ENCODE measurements at regions not wholly inside any gene's neighbourhood (a gene's known extent, or its start where the extent isn't known, plus 50 kb on each side); places are given as distances from the start of the nearest gene placed in this dataset.

DNA sequence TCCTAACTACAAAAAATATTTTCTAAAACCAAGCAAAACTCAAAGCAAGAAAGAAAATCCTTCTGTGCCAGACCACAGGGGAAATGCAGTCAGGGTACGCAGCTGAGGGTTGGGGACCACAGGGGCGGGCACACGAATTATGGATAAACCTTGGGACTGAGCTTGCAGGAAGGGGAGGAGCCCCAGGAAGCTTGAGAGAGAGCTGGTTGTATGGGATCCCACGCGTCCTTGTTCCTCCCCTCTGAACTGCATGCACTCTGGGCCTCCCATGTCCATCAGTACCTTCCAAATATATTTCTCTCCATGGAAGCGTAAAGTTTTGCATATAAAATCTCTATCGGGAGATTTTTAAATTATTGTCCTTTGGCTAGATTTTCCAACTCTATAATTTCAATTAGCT, 673.4 kb downstream of the TBC1D22A start:
- H3K4me1 Mint-ChIP-seq: no peaks in the 10 kb centered on the region
- H4K20me1 ChIP-seq (replicated peaks; ENCODE audit: insufficient read depth): no peaks in the 10 kb centered on the region
- H3K36me3 Mint-ChIP-seq (ENCODE audit: low read depth): peaks cover 43% of the 10 kb centered on the region
- no peak overlapping the region for H3K4me3 ChIP-seq
- no peaks in the 10 kb centered on the region for H3K4me1 ChIP-seq (ENCODE audit: insufficient read depth)
- DNase-seq (ENCODE audit: low spot score): no peak
- H3K9me2 ChIP-seq (ENCODE audit: insufficient read depth): no peaks in the 10 kb centered on the region
- no peaks in the 10 kb centered on the region for H3F3A ChIP-seq (replicated peaks; ENCODE audit: low read depth)
- no peak overlapping the region for H3K27ac Mint-ChIP-seq
- H3K9me3 Mint-ChIP-seq: peaks cover 94% of the 10 kb centered on the region
- H2AFZ ChIP-seq: no peak overlapping the region
- H3K27me3 Mint-ChIP-seq (ENCODE audit: insufficient read depth, low read depth, poor library complexity): peaks cover 5% of the 10 kb centered on the region
- no peak for ATAC-seq
- H3K27ac ChIP-seq (ENCODE audit: low read depth): no peak overlapping the region
- no peak overlapping the region for H3K4me3 Mint-ChIP-seq
- no peaks in the 10 kb centered on the region for H3K27me3 ChIP-seq (ENCODE audit: insufficient read depth)
- no peaks in the 10 kb centered on the region for H3K79me2 ChIP-seq (replicated peaks; ENCODE audit: insufficient read depth)
- TF ChIP-seq, protein P1, sequence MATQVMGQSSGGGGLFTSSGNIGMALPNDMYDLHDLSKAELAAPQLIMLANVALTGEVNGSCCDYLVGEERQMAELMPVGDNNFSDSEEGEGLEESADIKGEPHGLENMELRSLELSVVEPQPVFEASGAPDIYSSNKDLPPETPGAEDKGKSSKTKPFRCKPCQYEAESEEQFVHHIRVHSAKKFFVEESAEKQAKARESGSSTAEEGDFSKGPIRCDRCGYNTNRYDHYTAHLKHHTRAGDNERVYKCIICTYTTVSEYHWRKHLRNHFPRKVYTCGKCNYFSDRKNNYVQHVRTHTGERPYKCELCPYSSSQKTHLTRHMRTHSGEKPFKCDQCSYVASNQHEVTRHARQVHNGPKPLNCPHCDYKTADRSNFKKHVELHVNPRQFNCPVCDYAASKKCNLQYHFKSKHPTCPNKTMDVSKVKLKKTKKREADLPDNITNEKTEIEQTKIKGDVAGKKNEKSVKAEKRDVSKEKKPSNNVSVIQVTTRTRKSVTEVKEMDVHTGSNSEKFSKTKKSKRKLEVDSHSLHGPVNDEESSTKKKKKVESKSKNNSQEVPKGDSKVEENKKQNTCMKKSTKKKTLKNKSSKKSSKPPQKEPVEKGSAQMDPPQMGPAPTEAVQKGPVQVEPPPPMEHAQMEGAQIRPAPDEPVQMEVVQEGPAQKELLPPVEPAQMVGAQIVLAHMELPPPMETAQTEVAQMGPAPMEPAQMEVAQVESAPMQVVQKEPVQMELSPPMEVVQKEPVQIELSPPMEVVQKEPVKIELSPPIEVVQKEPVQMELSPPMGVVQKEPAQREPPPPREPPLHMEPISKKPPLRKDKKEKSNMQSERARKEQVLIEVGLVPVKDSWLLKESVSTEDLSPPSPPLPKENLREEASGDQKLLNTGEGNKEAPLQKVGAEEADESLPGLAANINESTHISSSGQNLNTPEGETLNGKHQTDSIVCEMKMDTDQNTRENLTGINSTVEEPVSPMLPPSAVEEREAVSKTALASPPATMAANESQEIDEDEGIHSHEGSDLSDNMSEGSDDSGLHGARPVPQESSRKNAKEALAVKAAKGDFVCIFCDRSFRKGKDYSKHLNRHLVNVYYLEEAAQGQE (IDR thresholded peaks at IDR 0.05; ENCODE audit: unreplicated experiment): no peak
- TF ChIP-seq, protein P2, sequence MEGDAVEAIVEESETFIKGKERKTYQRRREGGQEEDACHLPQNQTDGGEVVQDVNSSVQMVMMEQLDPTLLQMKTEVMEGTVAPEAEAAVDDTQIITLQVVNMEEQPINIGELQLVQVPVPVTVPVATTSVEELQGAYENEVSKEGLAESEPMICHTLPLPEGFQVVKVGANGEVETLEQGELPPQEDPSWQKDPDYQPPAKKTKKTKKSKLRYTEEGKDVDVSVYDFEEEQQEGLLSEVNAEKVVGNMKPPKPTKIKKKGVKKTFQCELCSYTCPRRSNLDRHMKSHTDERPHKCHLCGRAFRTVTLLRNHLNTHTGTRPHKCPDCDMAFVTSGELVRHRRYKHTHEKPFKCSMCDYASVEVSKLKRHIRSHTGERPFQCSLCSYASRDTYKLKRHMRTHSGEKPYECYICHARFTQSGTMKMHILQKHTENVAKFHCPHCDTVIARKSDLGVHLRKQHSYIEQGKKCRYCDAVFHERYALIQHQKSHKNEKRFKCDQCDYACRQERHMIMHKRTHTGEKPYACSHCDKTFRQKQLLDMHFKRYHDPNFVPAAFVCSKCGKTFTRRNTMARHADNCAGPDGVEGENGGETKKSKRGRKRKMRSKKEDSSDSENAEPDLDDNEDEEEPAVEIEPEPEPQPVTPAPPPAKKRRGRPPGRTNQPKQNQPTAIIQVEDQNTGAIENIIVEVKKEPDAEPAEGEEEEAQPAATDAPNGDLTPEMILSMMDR (conservative IDR thresholded peaks at IDR 0.05; ENCODE audit: low read depth in 2 of 2): no peak
- no peak for TF ChIP-seq STAT1 (IDR thresholded peaks at IDR 0.05; ENCODE audit: unreplicated experiment)
- TF ChIP-seq JUNB (IDR thresholded peaks at IDR 0.05; ENCODE audit: unreplicated experiment): no peak
- no peak for TF ChIP-seq POLR2AphosphoS5 (IDR thresholded peaks at IDR 0.05; ENCODE audit: low read depth)
- no peak for TF ChIP-seq CREB1 (CRISPR knock-in tag; IDR thresholded peaks at IDR 0.05; ENCODE audit: low read depth)
- TF ChIP-seq ZNF331 (CRISPR knock-in tag; IDR thresholded peaks at IDR 0.05; ENCODE audit: low read depth): no peak
- TF ChIP-seq, protein P3, sequence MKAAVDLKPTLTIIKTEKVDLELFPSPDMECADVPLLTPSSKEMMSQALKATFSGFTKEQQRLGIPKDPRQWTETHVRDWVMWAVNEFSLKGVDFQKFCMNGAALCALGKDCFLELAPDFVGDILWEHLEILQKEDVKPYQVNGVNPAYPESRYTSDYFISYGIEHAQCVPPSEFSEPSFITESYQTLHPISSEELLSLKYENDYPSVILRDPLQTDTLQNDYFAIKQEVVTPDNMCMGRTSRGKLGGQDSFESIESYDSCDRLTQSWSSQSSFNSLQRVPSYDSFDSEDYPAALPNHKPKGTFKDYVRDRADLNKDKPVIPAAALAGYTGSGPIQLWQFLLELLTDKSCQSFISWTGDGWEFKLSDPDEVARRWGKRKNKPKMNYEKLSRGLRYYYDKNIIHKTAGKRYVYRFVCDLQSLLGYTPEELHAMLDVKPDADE (IDR thresholded peaks at IDR 0.05): no peak
- TF ChIP-seq, protein P4, sequence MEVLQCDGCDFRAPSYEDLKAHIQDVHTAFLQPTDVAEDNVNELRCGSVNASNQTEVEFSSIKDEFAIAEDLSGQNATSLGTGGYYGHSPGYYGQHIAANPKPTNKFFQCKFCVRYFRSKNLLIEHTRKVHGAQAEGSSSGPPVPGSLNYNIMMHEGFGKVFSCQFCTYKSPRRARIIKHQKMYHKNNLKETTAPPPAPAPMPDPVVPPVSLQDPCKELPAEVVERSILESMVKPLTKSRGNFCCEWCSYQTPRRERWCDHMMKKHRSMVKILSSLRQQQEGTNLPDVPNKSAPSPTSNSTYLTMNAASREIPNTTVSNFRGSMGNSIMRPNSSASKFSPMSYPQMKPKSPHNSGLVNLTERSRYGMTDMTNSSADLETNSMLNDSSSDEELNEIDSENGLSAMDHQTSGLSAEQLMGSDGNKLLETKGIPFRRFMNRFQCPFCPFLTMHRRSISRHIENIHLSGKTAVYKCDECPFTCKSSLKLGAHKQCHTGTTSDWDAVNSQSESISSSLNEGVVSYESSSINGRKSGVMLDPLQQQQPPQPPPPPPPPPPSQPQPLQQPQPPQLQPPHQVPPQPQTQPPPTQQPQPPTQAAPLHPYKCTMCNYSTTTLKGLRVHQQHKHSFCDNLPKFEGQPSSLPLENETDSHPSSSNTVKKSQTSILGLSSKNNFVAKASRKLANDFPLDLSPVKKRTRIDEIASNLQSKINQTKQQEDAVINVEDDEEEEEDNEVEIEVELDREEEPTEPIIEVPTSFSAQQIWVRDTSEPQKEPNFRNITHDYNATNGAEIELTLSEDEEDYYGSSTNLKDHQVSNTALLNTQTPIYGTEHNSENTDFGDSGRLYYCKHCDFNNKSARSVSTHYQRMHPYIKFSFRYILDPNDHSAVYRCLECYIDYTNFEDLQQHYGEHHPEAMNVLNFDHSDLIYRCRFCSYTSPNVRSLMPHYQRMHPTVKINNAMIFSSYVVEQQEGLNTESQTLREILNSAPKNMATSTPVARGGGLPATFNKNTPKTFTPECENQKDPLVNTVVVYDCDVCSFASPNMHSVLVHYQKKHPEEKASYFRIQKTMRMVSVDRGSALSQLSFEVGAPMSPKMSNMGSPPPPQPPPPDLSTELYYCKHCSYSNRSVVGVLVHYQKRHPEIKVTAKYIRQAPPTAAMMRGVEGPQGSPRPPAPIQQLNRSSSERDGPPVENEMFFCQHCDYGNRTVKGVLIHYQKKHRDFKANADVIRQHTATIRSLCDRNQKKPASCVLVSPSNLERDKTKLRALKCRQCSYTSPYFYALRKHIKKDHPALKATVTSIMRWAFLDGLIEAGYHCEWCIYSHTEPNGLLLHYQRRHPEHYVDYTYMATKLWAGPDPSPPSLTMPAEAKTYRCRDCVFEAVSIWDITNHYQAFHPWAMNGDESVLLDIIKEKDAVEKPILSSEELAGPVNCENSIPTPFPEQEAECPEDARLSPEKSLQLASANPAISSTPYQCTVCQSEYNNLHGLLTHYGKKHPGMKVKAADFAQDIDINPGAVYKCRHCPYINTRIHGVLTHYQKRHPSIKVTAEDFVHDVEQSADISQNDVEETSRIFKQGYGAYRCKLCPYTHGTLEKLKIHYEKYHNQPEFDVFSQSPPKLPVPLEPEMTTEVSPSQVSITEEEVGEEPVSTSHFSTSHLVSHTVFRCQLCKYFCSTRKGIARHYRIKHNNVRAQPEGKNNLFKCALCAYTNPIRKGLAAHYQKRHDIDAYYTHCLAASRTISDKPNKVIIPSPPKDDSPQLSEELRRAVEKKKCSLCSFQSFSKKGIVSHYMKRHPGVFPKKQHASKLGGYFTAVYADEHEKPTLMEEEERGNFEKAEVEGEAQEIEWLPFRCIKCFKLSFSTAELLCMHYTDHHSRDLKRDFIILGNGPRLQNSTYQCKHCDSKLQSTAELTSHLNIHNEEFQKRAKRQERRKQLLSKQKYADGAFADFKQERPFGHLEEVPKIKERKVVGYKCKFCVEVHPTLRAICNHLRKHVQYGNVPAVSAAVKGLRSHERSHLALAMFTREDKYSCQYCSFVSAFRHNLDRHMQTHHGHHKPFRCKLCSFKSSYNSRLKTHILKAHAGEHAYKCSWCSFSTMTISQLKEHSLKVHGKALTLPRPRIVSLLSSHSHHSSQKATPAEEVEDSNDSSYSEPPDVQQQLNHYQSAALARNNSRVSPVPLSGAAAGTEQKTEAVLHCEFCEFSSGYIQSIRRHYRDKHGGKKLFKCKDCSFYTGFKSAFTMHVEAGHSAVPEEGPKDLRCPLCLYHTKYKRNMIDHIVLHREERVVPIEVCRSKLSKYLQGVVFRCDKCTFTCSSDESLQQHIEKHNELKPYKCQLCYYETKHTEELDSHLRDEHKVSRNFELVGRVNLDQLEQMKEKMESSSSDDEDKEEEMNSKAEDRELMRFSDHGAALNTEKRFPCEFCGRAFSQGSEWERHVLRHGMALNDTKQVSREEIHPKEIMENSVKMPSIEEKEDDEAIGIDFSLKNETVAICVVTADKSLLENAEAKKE (CRISPR knock-in tag; IDR thresholded peaks at IDR 0.05): no peak
- TF ChIP-seq ZNF114 (CRISPR knock-in tag; IDR thresholded peaks at IDR 0.05): no peak
- no peak for TF ChIP-seq EZH2 (IDR thresholded peaks at IDR 0.05; ENCODE audit: low read depth, unreplicated experiment)
- TF ChIP-seq NANOG (IDR thresholded peaks at IDR 0.05; ENCODE audit: borderline replicate concordance): no peak
- TF ChIP-seq EZH2phosphoT487 (IDR thresholded peaks at IDR 0.05; ENCODE audit: unreplicated experiment): no peak
- H3K4me2 ChIP-seq: no peak overlapping the region
- H3K36me3 ChIP-seq (ENCODE audit: insufficient read depth): no peaks in the 10 kb centered on the region; the same call in 1 of the 2 replicates

Measured in GM23338 (cell line).